GM12872 (cell line): ENCODE measurements at regions not wholly inside any gene's neighbourhood (a gene's known extent, or its start where the extent isn't known, plus 50 kb on each side); places are given as distances from the start of the nearest gene placed in this dataset.

Experiments
- TF ChIP-seq, protein P1 (sequence below): IDR thresholded peaks from 3 replicates; pipeline ENCODE4 v1.5.1; 2011; ENCODE audit warnings: low read depth, mild to moderate bottlenecking, low read length, moderate library complexity; ENCODE audit not compliant: insufficient read depth

DNA sequence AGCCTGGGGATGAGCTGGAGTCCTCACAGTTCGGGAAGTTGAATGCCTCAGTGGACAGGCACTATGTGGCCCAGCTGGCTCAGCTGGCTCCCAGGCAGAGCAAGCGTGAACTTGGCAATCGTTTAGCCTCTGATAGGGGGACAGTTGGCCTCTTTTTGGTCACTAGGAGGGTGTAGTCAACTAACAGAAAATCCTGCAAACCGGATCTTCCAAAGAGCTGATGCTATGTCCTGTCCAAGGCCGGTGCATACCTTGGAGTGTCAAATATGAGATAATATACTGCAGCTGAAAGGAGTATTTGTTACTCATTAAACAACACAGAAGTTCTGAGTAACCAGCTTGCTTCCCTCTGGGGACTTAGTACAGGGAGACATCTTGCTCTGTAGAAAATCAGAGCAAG is 126.2 kb upstream of the EXOC2 start:
- TF ChIP-seq, protein P1, sequence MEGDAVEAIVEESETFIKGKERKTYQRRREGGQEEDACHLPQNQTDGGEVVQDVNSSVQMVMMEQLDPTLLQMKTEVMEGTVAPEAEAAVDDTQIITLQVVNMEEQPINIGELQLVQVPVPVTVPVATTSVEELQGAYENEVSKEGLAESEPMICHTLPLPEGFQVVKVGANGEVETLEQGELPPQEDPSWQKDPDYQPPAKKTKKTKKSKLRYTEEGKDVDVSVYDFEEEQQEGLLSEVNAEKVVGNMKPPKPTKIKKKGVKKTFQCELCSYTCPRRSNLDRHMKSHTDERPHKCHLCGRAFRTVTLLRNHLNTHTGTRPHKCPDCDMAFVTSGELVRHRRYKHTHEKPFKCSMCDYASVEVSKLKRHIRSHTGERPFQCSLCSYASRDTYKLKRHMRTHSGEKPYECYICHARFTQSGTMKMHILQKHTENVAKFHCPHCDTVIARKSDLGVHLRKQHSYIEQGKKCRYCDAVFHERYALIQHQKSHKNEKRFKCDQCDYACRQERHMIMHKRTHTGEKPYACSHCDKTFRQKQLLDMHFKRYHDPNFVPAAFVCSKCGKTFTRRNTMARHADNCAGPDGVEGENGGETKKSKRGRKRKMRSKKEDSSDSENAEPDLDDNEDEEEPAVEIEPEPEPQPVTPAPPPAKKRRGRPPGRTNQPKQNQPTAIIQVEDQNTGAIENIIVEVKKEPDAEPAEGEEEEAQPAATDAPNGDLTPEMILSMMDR: no peak

DNA sequence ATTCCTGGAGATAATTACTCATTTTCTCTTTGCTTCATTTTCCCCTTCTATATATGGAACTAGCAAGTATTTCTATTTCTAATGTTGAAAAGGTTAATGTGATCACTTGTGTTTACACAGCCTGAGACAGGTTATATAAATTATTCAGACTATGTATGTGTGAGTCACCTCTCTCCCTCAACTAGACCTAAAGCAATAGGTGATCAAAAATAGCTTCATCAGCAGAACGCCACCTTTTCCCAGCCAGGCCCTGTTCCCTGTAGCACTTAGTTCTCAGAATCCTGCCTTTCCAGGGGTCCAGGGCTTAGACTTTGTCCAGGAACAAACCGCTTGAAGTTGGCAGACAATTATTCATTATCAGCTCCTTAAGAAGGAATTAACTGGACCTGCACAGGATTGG is 125.3 kb upstream of the EXOC2 start:
- TF ChIP-seq, protein P1: no peak

DNA sequence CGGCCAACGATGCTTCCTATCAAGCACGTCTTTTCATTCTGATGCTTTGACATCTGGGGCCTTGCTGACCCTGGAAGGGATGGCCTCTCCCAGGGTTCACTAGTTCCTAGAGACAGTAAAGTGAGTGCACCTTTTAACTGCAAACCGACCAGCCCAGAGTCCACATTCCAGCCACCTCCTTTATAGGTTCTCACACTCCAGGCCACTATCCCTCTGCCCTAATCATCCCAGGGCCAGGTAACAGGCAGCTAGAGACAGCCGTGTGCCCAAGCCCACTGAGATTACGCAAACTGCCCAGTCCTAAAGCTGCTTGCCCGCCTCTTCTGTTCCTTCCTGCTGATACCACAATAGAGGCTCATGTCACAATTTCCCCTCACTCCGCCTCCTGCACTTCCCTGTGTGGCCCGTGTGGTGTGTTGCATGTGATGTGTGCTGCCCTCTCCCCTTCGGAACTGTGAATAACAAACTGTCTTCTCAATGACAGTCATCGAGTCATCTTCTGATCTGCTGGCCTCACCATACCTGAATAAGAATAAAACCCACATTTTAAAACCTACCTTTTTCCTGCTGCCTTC is 123.7 kb upstream of the EXOC2 start:
- TF ChIP-seq, protein P1: no peak

DNA sequence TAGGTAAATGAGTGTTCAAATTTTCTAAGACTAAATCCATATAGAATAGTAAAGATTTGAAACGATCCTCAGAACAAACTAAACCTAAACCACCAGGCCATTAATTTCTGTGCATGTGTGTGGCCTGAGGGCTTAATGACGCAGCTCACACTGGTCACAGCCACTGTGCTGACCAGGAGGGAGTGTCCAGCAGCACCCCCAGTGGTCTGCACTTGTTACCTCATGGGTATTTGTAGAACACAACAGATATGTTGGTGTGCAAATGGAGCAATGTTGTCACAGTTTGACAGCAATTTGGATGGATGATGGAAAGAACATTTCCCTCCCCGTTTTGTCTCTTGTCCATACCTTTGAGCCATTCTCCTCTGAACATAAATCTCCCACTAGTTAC is 122.4 kb upstream of the EXOC2 start:
- TF ChIP-seq, protein P1: no peak

DNA sequence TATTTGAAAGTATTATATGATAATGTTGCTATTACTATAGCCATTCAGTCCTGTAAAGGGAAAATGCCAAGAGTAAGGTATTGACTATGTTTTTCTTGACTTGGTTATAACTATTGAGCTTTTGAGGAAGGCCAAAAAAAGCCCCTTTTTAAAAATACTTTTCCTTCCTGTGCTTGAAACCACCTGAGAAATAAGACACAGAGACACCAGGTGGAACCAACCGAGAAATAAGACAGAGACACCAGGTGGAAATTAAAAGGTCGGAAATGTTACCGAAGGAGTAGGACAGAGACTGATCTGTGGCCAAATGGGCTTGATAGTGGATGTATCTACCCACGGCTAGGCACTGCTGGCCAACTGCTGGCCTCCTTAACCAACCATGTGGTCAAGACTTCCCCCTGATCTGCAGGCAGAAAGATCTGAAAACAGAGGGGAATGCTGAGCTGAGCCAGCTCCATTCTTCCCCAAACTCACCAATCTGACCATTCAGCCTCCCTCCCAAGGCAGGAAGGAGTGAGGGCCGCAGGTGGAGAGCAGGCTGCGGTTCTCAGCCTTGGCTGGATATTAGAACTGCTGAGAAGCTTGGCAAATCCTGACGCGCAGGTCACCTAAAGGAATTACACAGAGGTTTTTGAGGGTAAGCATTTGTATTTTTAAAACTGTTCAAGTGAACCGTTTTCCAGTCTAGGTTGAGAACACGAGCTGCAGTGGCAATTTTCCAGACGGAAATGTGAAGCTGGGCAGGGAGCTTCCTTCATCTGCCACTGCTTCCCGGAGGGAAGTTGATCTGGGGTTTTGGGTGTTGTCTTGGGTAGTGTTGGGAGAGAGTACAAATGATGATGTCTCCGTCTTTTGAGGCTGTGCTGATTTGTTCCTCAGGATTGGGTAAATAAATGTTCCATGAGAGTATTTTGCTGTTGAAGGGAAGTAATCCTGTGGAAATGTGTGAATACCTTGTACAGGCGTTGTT is 121.7 kb upstream of the EXOC2 start:
- TF ChIP-seq, protein P1: no peak

DNA sequence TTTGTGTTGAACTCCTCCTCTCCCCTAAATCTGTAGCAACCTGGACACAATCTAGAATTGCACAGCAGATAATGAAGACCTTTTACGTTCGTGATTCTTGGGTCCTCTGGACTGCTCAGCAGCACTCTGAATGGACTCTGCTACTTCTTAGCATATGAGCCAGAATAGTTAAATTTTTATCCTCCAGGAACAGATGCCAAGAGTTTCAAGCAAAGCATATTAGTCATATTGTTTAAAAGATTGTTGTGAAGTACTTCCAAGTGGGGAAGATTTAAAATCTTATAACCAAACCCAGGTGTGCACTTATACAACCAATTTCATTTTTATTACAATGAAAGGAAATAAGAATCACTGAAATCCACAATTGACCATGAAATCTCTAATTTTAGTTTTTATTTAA is 118.9 kb upstream of the EXOC2 start:
- TF ChIP-seq, protein P1: no peak

DNA sequence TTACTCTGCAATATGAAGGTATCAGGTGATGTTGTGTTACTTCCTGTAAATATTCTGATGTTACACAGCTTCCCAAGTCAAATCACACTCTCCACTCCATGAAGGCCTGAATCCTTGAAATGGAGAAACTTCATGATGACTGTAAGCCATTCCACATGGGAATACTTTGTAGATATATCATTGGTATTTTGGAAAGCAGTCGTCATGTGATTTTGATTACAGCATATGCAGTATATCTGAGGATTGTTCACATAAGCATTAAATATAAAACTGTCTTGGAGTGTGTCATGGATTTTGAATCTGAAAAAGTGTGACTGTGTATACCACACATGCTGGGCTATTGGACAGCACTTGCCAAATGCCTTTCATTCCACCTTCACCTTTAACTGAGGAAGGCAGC is 118.3 kb upstream of the EXOC2 start:
- TF ChIP-seq, protein P1: no peak
